Neuron (in vitro differentiated cells): ENCODE measurements at regions not wholly inside any gene's neighbourhood (a gene's known extent, or its start where the extent isn't known, plus 50 kb on each side); places are given as distances from the start of the nearest gene placed in this dataset.

Experiments
- H2AFZ ChIP-seq: one replicate; pipeline ENCODE4 v1.6.1; 2013; ENCODE audit warnings: low read depth, mild to moderate bottlenecking, inconsistent platforms, low read length, moderate library complexity
- H3K27me3 ChIP-seq: one replicate; pipeline ENCODE4 v1.6.1; 2013; ENCODE audit warnings: low read length; ENCODE audit not compliant: insufficient read depth
- H3K36me3 ChIP-seq: one replicate; pipeline ENCODE4 v1.6.1; 2013; ENCODE audit warnings: low read length; ENCODE audit not compliant: insufficient read depth
- H3K4me1 ChIP-seq: one replicate; pipeline ENCODE4 v1.6.1; 2013; ENCODE audit warnings: low read length; ENCODE audit not compliant: insufficient read depth
- H3K4me3 ChIP-seq: 2 replicates; pipeline ENCODE4 v1.5.1; 2013; ENCODE audit warnings: mild to moderate bottlenecking, low read length, moderate library complexity
- H3K9me3 ChIP-seq: one replicate; pipeline ENCODE4 v1.6.1; 2013; ENCODE audit warnings: low read length

GRCh38 chr20:11316244-11316643 lies 601.4 kb upstream of the BTBD3 start:
- Histone ChIP-seq H3K9me3 (no peaks in the 10 kb centered on the region), H3K27me3 (no peaks in the 10 kb centered on the region), H2AFZ (no peak overlapping the region), H3K4me3 (no peak overlapping the region), H3K36me3 (no peaks in the 10 kb centered on the region), H3K4me1 (no peaks in the 10 kb centered on the region)

GRCh38 chr20:11320033-11320432 lies 597.7 kb upstream of the BTBD3 start:
- Histone ChIP-seq H3K36me3 (no peaks in the 10 kb centered on the region), H3K4me1 (no peaks in the 10 kb centered on the region), H3K9me3 (peaks cover 2% of the 10 kb centered on the region), H3K27me3 (no peaks in the 10 kb centered on the region), H3K4me3 (no peak overlapping the region), H2AFZ (no peak overlapping the region)

GRCh38 chr20:11323816-11324215 lies 593.9 kb upstream of the BTBD3 start:
- Histone ChIP-seq H3K4me3 (no peak overlapping the region), H3K9me3 (peaks cover 2% of the 10 kb centered on the region), H2AFZ (no peak overlapping the region), H3K36me3 (no peaks in the 10 kb centered on the region), H3K27me3 (no peaks in the 10 kb centered on the region), H3K4me1 (no peaks in the 10 kb centered on the region)

GRCh38 chr20:11324990-11325389 lies 592.7 kb upstream of the BTBD3 start:
- Histone ChIP-seq H3K27me3 (no peaks in the 10 kb centered on the region), H3K9me3 (peaks cover 2% of the 10 kb centered on the region), H3K4me1 (peaks cover 5% of the 10 kb centered on the region), H3K36me3 (no peaks in the 10 kb centered on the region), H3K4me3 (no peak overlapping the region), H2AFZ (no peak overlapping the region)

- H3K36me3 ChIP-seq, result no peaks in the 10 kb centered on the region
- H3K27me3 ChIP-seq, result no peaks in the 10 kb centered on the region
- peaks cover 5% of the 10 kb centered on the region for H3K4me1 ChIP-seq
- no peaks in the 10 kb centered on the region for H3K9me3 ChIP-seq
- H3K4me3 ChIP-seq, result no peak overlapping the region
- no peak overlapping the region for H2AFZ ChIP-seq
Measured at GRCh38 chr20:11328839-11329238, 588.9 kb upstream of the BTBD3 start.

GRCh38 chr20:11329271-11329670 lies 588.4 kb upstream of the BTBD3 start:
- H3K27me3 ChIP-seq, result no peaks in the 10 kb centered on the region
- no peak overlapping the region for H2AFZ ChIP-seq
- no peak overlapping the region for H3K4me3 ChIP-seq
- H3K36me3 ChIP-seq, result no peaks in the 10 kb centered on the region
- H3K9me3 ChIP-seq, result no peaks in the 10 kb centered on the region
- peaks cover 5% of the 10 kb centered on the region for H3K4me1 ChIP-seq

GRCh38 chr20:11331096-11331495 lies 586.6 kb upstream of the BTBD3 start:
- no peaks in the 10 kb centered on the region for H3K9me3 ChIP-seq
- no peak overlapping the region for H3K4me3 ChIP-seq
- H3K4me1 ChIP-seq, result peaks cover 10% of the 10 kb centered on the region
- H3K27me3 ChIP-seq, result no peaks in the 10 kb centered on the region
- H2AFZ ChIP-seq, result no peak overlapping the region
- H3K36me3 ChIP-seq, result no peaks in the 10 kb centered on the region

- Histone ChIP-seq H3K4me1 (peaks cover 13% of the 10 kb centered on the region), H3K36me3 (no peaks in the 10 kb centered on the region), H2AFZ (no peak overlapping the region), H3K4me3 (no peak overlapping the region), H3K27me3 (no peaks in the 10 kb centered on the region), H3K9me3 (no peaks in the 10 kb centered on the region)
Measured at GRCh38 chr20:11332381-11332780, 585.3 kb upstream of the BTBD3 start.

- Histone ChIP-seq H3K36me3 (no peaks in the 10 kb centered on the region), H3K27me3 (no peaks in the 10 kb centered on the region), H2AFZ (no peak overlapping the region), H3K9me3 (no peaks in the 10 kb centered on the region), H3K4me1 (peaks cover 17% of the 10 kb centered on the region), H3K4me3 (no peak overlapping the region)
Measured at GRCh38 chr20:11333634-11334033, 584.1 kb upstream of the BTBD3 start.

- H3K36me3 ChIP-seq, result no peaks in the 10 kb centered on the region
- no peak overlapping the region for H2AFZ ChIP-seq
- no peak overlapping the region for H3K4me3 ChIP-seq
- H3K9me3 ChIP-seq, result no peaks in the 10 kb centered on the region
- no peaks in the 10 kb centered on the region for H3K27me3 ChIP-seq
- peaks cover 11% of the 10 kb centered on the region for H3K4me1 ChIP-seq
Measured at GRCh38 chr20:11337361-11338130, 580.1 kb upstream of the BTBD3 start.

GRCh38 chr20:11338496-11339306 lies 579.0 kb upstream of the BTBD3 start:
- Histone ChIP-seq H3K36me3 (no peaks in the 10 kb centered on the region), H3K27me3 (no peaks in the 10 kb centered on the region), H3K4me3 (no peak overlapping the region), H3K9me3 (no peaks in the 10 kb centered on the region), H3K4me1 (peaks cover 11% of the 10 kb centered on the region), H2AFZ (no peak overlapping the region)

- H3K4me1 ChIP-seq, result peaks cover under 1% of the 10 kb centered on the region
Measured at GRCh38 chr20:11344939-11345338, 572.8 kb upstream of the BTBD3 start.

GRCh38 chr20:11347738-11348137 lies 570.0 kb upstream of the BTBD3 start:
- no peak overlapping the region for H2AFZ ChIP-seq
- no peak overlapping the region for H3K4me3 ChIP-seq
- H3K27me3 ChIP-seq, result no peaks in the 10 kb centered on the region
- H3K4me1 ChIP-seq, result peaks cover 27% of the 10 kb centered on the region
- H3K9me3 ChIP-seq, result no peaks in the 10 kb centered on the region
- H3K36me3 ChIP-seq, result no peaks in the 10 kb centered on the region

More at GRCh38 chr20:11344939-11345338, 572.8 kb upstream of the BTBD3 start:
- Histone ChIP-seq H3K36me3 (no peaks in the 10 kb centered on the region), H3K9me3 (no peaks in the 10 kb centered on the region), H2AFZ (no peak overlapping the region), H3K4me3 (no peak overlapping the region), H3K27me3 (no peaks in the 10 kb centered on the region)
